Suprapubic skin (tissue), 4 donors: ENCODE measurements at regions not wholly inside any gene's neighbourhood (a gene's known extent, or its start where the extent isn't known, plus 50 kb on each side); places are given as distances from the start of the nearest gene placed in this dataset.

ENCODE experiments used
- EP300 ChIP-seq: sonication (generic); formaldehyde crosslinking; IDR thresholded peaks from one replicate; pipeline ENCODE4 v1.6.1; 2017; ENCODE audit warnings: antibody characterized with exemption
- POLR2A ChIP-seq, 2 donors: fragments of 450-650 bp; IDR thresholded peaks; one replicate each; pipeline ENCODE4 v1.6.1; 2017; ENCODE audit warnings: antibody characterized with exemption in 2 of 2, mild to moderate bottlenecking in 2 of 2, moderate library complexity in 2 of 2
- POLR2AphosphoS5 ChIP-seq, 3 donors: sonication (generic); formaldehyde crosslinking; IDR thresholded peaks; one replicate each; pipeline ENCODE4 v1.6.1; 2017; ENCODE audit warnings: antibody characterized with exemption in 3 of 3
- TF ChIP-seq, protein P1 (sequence below), 2 donors: fragments of 200-600 bp in 1 of 2; fragments of 450-650 bp in 1 of 2; sonication (generic) in 1 of 2; IDR thresholded peaks; one replicate each; pipeline ENCODE4 v1.5.1; 2016 to 2019; ENCODE audit warnings: antibody characterized with exemption in 2 of 2, mild to moderate bottlenecking in 1 of 2, moderate library complexity in 1 of 2

- no peak for TF ChIP-seq POLR2A (IDR thresholded peaks at IDR 0.05)
- TF ChIP-seq, protein P1, sequence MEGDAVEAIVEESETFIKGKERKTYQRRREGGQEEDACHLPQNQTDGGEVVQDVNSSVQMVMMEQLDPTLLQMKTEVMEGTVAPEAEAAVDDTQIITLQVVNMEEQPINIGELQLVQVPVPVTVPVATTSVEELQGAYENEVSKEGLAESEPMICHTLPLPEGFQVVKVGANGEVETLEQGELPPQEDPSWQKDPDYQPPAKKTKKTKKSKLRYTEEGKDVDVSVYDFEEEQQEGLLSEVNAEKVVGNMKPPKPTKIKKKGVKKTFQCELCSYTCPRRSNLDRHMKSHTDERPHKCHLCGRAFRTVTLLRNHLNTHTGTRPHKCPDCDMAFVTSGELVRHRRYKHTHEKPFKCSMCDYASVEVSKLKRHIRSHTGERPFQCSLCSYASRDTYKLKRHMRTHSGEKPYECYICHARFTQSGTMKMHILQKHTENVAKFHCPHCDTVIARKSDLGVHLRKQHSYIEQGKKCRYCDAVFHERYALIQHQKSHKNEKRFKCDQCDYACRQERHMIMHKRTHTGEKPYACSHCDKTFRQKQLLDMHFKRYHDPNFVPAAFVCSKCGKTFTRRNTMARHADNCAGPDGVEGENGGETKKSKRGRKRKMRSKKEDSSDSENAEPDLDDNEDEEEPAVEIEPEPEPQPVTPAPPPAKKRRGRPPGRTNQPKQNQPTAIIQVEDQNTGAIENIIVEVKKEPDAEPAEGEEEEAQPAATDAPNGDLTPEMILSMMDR (IDR thresholded peaks at IDR 0.05), result no peak
- TF ChIP-seq POLR2AphosphoS5 (IDR thresholded peaks at IDR 0.05), result no peak
- no peak for TF ChIP-seq EP300
Observed at GRCh38 chr16:13795131-13795530, 124.8 kb upstream of the ERCC4 start.
